ENCODE measurements at regions not wholly inside any gene's neighbourhood (a gene's known extent, or its start where the extent isn't known, plus 50 kb on each side); places are given as distances from the start of the nearest gene placed in this dataset.

DNA sequence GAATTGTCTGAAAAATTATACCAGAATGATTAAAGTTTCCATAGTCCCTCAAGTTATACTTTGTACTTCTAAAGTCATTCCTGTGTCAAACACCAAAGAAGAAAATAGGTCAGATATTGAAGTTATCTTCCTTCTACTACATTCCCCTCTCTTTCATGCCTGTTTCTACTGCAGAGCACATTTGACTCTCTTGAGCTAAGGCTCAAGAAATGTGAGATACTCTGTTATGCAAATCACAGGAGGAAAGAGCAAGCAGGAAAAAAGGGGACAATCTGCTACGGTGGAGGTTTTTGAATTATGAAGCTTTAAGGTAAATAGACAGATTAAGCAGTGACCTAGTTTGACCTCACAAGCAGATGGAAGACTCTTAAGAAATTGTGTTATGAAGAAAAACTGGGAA, 198.9 kb upstream of the LDB2 start:
- TF ChIP-seq, protein P1, sequence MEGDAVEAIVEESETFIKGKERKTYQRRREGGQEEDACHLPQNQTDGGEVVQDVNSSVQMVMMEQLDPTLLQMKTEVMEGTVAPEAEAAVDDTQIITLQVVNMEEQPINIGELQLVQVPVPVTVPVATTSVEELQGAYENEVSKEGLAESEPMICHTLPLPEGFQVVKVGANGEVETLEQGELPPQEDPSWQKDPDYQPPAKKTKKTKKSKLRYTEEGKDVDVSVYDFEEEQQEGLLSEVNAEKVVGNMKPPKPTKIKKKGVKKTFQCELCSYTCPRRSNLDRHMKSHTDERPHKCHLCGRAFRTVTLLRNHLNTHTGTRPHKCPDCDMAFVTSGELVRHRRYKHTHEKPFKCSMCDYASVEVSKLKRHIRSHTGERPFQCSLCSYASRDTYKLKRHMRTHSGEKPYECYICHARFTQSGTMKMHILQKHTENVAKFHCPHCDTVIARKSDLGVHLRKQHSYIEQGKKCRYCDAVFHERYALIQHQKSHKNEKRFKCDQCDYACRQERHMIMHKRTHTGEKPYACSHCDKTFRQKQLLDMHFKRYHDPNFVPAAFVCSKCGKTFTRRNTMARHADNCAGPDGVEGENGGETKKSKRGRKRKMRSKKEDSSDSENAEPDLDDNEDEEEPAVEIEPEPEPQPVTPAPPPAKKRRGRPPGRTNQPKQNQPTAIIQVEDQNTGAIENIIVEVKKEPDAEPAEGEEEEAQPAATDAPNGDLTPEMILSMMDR (IDR thresholded peaks at IDR 0.05) = no peak
- no peak for TF ChIP-seq EZH2 (IDR thresholded peaks at IDR 0.05)

Data from neural progenitor cell (in vitro differentiated cells).